BLaER1 treated with 17β-estradiol and CSF1 and Interleukin-3, amounts not matched to agents 10 nM and 100 nM (cell line): ENCODE measurements at regions not wholly inside any gene's neighbourhood (a gene's known extent, or its start where the extent isn't known, plus 50 kb on each side); places are given as distances from the start of the nearest gene placed in this dataset.
A peak's percentile ranks its signal among the peaks of the same experiment; 100 is the strongest.

Experiments
- H3K27ac ChIP-seq, 11 experiments: shearing (Covaris generic); formaldehyde crosslinking; 2 replicates each; pipeline ENCODE4 v1.8.1; 2022
- H3K27me3 ChIP-seq, 11 experiments: shearing (Covaris generic); formaldehyde crosslinking; 2 replicates each; pipeline ENCODE4 v1.8.1; 2022
- H3K36me3 ChIP-seq, 11 experiments: shearing (Covaris generic); formaldehyde crosslinking; 2 replicates each; pipeline ENCODE4 v1.8.1; 2022
- H3K4me1 ChIP-seq, 10 experiments: shearing (Covaris generic); formaldehyde crosslinking; 2 replicates each; pipeline ENCODE4 v1.8.1; 2022
- H3K4me2 ChIP-seq, 11 experiments: shearing (Covaris generic); formaldehyde crosslinking; 2 replicates each; pipeline ENCODE4 v1.8.1; 2022
- H3K4me3 ChIP-seq, 10 experiments: shearing (Covaris generic); formaldehyde crosslinking; 2 replicates each; pipeline ENCODE4 v1.8.1; 2022
- H3K9ac ChIP-seq, 11 experiments: shearing (Covaris generic); formaldehyde crosslinking; 2 replicates each; pipeline ENCODE4 v1.8.1; 2022
- H3K9me3 ChIP-seq, 11 experiments: shearing (Covaris generic); formaldehyde crosslinking; replicated peaks in 1 of 11; 2 replicates each; pipeline ENCODE4 v1.8.1; 2022
- H4K20me1 ChIP-seq, 11 experiments: shearing (Covaris generic); formaldehyde crosslinking; 2 replicates each; pipeline ENCODE4 v1.8.1; 2022
- Cebpa-rat ChIP-seq, 11 experiments: shearing (Covaris generic); IDR thresholded peaks; 2 replicates each; pipeline ENCODE4 v1.8.1; 2022

- Histone ChIP-seq H3K9ac (no peak overlapping the region), H3K4me3 (no peak overlapping the region), H3K27ac (no peak overlapping the region), H3K4me1 (no peaks in the 10 kb centered on the region), H3K27me3 (no peaks in the 10 kb centered on the region), H3K36me3 (no peaks in the 10 kb centered on the region), H3K4me2 (no peak overlapping the region), H3K9me3 (no peaks in the 10 kb centered on the region), H4K20me1 (no peaks in the 10 kb centered on the region; a peak in 1 of 22 replicates)
- no peak for TF ChIP-seq Cebpa-rat (IDR thresholded peaks at IDR 0.05)
Observed at GRCh38 chr21:32167513-32167912, 111.3 kb downstream of the MIS18A start.

GRCh38 chr21:32163386-32163785 is 115.5 kb downstream of the MIS18A start:
- Histone ChIP-seq H3K4me1 (no peaks in the 10 kb centered on the region), H3K9me3 (no peaks in the 10 kb centered on the region), H3K4me2 (no peak overlapping the region), H3K36me3 (no peaks in the 10 kb centered on the region), H3K4me3 (no peak overlapping the region), H3K9ac (no peak overlapping the region), H3K27me3 (no peaks in the 10 kb centered on the region), H4K20me1 (no peaks in the 10 kb centered on the region; a peak in 1 of 22 replicates), H3K27ac (no peak overlapping the region)
- TF ChIP-seq Cebpa-rat (IDR thresholded peaks at IDR 0.05) = no peak

- Histone ChIP-seq H3K9me3 (no peaks in the 10 kb centered on the region), H3K36me3 (no peaks in the 10 kb centered on the region), H3K4me1 (no peaks in the 10 kb centered on the region), H3K27ac (no peak overlapping the region), H4K20me1 (no peaks in the 10 kb centered on the region; a peak in 1 of 22 replicates), H3K4me3 (no peak overlapping the region), H3K9ac (no peak overlapping the region), H3K27me3 (no peaks in the 10 kb centered on the region), H3K4me2 (no peak overlapping the region)
- TF ChIP-seq Cebpa-rat (IDR thresholded peaks at IDR 0.05) = no peak
Observed at GRCh38 chr21:32162727-32163320, 116.0 kb downstream of the MIS18A start.

GRCh38 chr21:32155226-32155625 is 123.6 kb downstream of the MIS18A start:
- Histone ChIP-seq H3K27me3 (no peaks in the 10 kb centered on the region), H4K20me1 (no peaks in the 10 kb centered on the region), H3K36me3 (no peaks in the 10 kb centered on the region), H3K9ac (no peak overlapping the region), H3K9me3 (no peaks in the 10 kb centered on the region), H3K4me3 (no peak overlapping the region), H3K27ac (no peak overlapping the region), H3K4me1 (no peaks in the 10 kb centered on the region), H3K4me2 (no peak overlapping the region)
- no peak for TF ChIP-seq Cebpa-rat (IDR thresholded peaks at IDR 0.05)

GRCh38 chr21:32147041-32147440 is 131.8 kb downstream of the MIS18A start:
- no peak for TF ChIP-seq Cebpa-rat (IDR thresholded peaks at IDR 0.05)
- Histone ChIP-seq H3K4me3 (no peak overlapping the region), H3K4me2 (no peak overlapping the region), H3K27ac (no peak overlapping the region), H3K36me3 (no peaks in the 10 kb centered on the region), H3K27me3 (no peaks in the 10 kb centered on the region), H3K4me1 (no peaks in the 10 kb centered on the region), H4K20me1 (no peaks in the 10 kb centered on the region), H3K9me3 (peaks cover 0 to 4% (median 0%) of the 10 kb centered on the region in 11 experiments; a peak in 1 of 22 replicates), H3K9ac (no peak overlapping the region)

- no peak for TF ChIP-seq Cebpa-rat (IDR thresholded peaks at IDR 0.05)
- Histone ChIP-seq H3K36me3 (no peaks in the 10 kb centered on the region), H3K4me1 (no peaks in the 10 kb centered on the region), H4K20me1 (no peaks in the 10 kb centered on the region), H3K9me3 (peaks cover 0 to 4% (median 0%) of the 10 kb centered on the region in 11 experiments; a peak in 1 of 22 replicates), H3K9ac (no peak overlapping the region), H3K4me2 (no peak overlapping the region), H3K27me3 (no peaks in the 10 kb centered on the region), H3K27ac (no peak overlapping the region), H3K4me3 (no peak overlapping the region)
Observed at GRCh38 chr21:32144851-32145250, 134.0 kb downstream of the MIS18A start.

GRCh38 chr21:32143241-32143939 is 135.5 kb downstream of the MIS18A start:
- Histone ChIP-seq H3K9ac (no peak overlapping the region), H3K9me3 (peaks cover 0 to 4% (median 0%) of the 10 kb centered on the region in 11 experiments; a peak in 1 of 22 replicates), H3K4me1 (no peaks in the 10 kb centered on the region), H3K4me3 (no peak overlapping the region), H3K36me3 (no peaks in the 10 kb centered on the region), H3K27me3 (no peaks in the 10 kb centered on the region), H3K27ac (no peak overlapping the region), H3K4me2 (no peak overlapping the region), H4K20me1 (no peaks in the 10 kb centered on the region)
- no peak for TF ChIP-seq Cebpa-rat (IDR thresholded peaks at IDR 0.05)

- H3K36me3 ChIP-seq = no peaks in the 10 kb centered on the region
- no peak overlapping the region for H3K27ac ChIP-seq
- peaks cover 0 to 9% (median 5%) of the 10 kb centered on the region in 11 experiments; a peak in 8 of 22 replicates for H3K9me3 ChIP-seq
- no peak overlapping the region for H3K4me2 ChIP-seq
- no peak overlapping the region for H3K4me3 ChIP-seq
- no peaks in the 10 kb centered on the region for H4K20me1 ChIP-seq
- TF ChIP-seq Cebpa-rat (IDR thresholded peaks at IDR 0.05) = no peak
- no peak overlapping the region for H3K9ac ChIP-seq
- H3K4me1 ChIP-seq = peaks cover 0 to 11% (median 5%) of the 10 kb centered on the region in 10 experiments; a peak in 16 of 20 replicates
- H3K27me3 ChIP-seq = no peaks in the 10 kb centered on the region
Observed at GRCh38 chr21:32141318-32141633, 137.6 kb downstream of the MIS18A start.

GRCh38 chr21:32140604-32141317 is 138.1 kb downstream of the MIS18A start:
- H4K20me1 ChIP-seq = no peaks in the 10 kb centered on the region
- no peak overlapping the region for H3K27ac ChIP-seq
- TF ChIP-seq Cebpa-rat (IDR thresholded peaks at IDR 0.05) = peak in 2 of 11 experiments; percentile 31 to 50; a peak in 1 of 22 replicates
- peaks cover 2 to 16% (median 10%) of the 10 kb centered on the region in 10 experiments; a peak in 19 of 20 replicates for H3K4me1 ChIP-seq
- H3K4me3 ChIP-seq = no peak overlapping the region
- H3K4me2 ChIP-seq = no peak overlapping the region
- H3K9ac ChIP-seq = no peak overlapping the region
- peaks cover 0 to 9% (median 5%) of the 10 kb centered on the region in 11 experiments; a peak in 8 of 22 replicates for H3K9me3 ChIP-seq
- H3K27me3 ChIP-seq = no peaks in the 10 kb centered on the region
- no peaks in the 10 kb centered on the region for H3K36me3 ChIP-seq
